ENCODE measurements at regions not wholly inside any gene's neighbourhood (a gene's known extent, or its start where the extent isn't known, plus 50 kb on each side); places are given as distances from the start of the nearest gene placed in this dataset.
"Not testable (repeated sequence)": the region's sequence is repeated elsewhere in the genome, so short reads cannot be mapped to it uniquely, and the experiment has no call there.

GRCh38 chr9:38175423-38175822 is 106.4 kb upstream of the SHB start:
- H3K27me3 ChIP-seq (ENCODE audit: control insufficient read depth, insufficient read depth, low read length), result no peaks in the 10 kb centered on the region
- intact Hi-C loops (cut with DNase I), result no loop called here
- peaks cover 0 to 5% (median 0%) of the 10 kb centered on the region in 3 donors for H3K4me1 ChIP-seq (ENCODE audit: control insufficient read depth in 2 of 3, insufficient read depth in 2 of 3, low read depth in 1 of 3, low read length in 3 of 3)
- DNase-seq (no peak), FAIRE-seq (no peak)
- H3K9me3 ChIP-seq (ENCODE audit: control insufficient read depth in 2 of 3, insufficient read depth in 1 of 3, low read length in 3 of 3), result peaks cover 0 to 7% (median 0%) of the 10 kb centered on the region in 3 donors
- TF ChIP-seq CTCF (IDR thresholded peaks at IDR 0.05; ENCODE audit: borderline replicate concordance, extremely low read depth, insufficient read depth), result no peak
- H3K9ac ChIP-seq (ENCODE audit: low read length in 3 of 3), result no peak overlapping the region
- no peak overlapping the region for H3K4me3 ChIP-seq (ENCODE audit: low read length in 3 of 3)
- no peak overlapping the region for H3K27ac ChIP-seq (ENCODE audit: low read depth in 2 of 2, low read length in 2 of 2)
- H3K36me3 ChIP-seq (ENCODE audit: control insufficient read depth in 2 of 3, insufficient read depth in 3 of 3, low read length in 3 of 3), result no peaks in the 10 kb centered on the region

DNA sequence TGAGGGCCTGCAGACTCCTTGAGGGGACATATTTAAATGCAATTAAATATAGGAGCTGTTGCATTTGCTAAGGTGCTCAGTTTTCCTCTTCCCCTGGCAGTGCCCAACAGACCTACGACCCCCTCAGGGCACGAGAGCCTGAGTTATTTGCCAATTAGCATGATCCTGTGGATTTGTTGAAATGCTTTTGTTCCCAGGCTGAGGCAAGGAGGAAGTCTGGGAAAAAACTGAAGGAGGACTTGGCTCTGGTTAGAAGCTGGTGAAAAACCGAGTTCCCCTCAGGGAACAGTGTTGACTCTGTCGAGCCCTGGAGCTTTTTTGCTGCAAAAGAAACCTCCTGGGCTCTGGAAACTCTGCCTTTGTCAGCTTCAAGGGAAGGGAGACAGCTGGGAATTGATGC is 103.6 kb upstream of the SHB start:
- Histone ChIP-seq H3K4me3 (ENCODE audit: low read length in 3 of 3) (no peak overlapping the region), H3K36me3 (ENCODE audit: control insufficient read depth in 2 of 3, insufficient read depth in 3 of 3, low read length in 3 of 3) (no peaks in the 10 kb centered on the region), H3K27ac (ENCODE audit: low read depth in 2 of 2, low read length in 2 of 2) (no peak overlapping the region), H3K27me3 (ENCODE audit: control insufficient read depth, insufficient read depth, low read length) (no peaks in the 10 kb centered on the region), H3K4me1 (ENCODE audit: control insufficient read depth in 2 of 3, insufficient read depth in 2 of 3, low read depth in 1 of 3, low read length in 3 of 3) (peaks cover 0 to 3% (median 0%) of the 10 kb centered on the region in 3 donors), H3K9me3 (ENCODE audit: control insufficient read depth in 2 of 3, insufficient read depth in 1 of 3, low read length in 3 of 3) (peaks cover 0 to 8% (median 0%) of the 10 kb centered on the region in 3 donors), H3K9ac (ENCODE audit: low read length in 3 of 3) (no peak overlapping the region)
- intact Hi-C loops (cut with DNase I), result no loop called here
- DNase-seq (peak in 2 of 5 donors; percentile 62), FAIRE-seq (no peak)
- TF ChIP-seq CTCF (IDR thresholded peaks at IDR 0.05; ENCODE audit: borderline replicate concordance, extremely low read depth, insufficient read depth), result no peak

GRCh38 chr9:38171926-38172325 is 102.9 kb upstream of the SHB start:
- no peak overlapping the region for H3K27ac ChIP-seq (ENCODE audit: low read depth in 2 of 2, low read length in 2 of 2)
- no peak overlapping the region for H3K9ac ChIP-seq (ENCODE audit: low read length in 3 of 3)
- H3K36me3 ChIP-seq (ENCODE audit: control insufficient read depth in 2 of 3, insufficient read depth in 3 of 3, low read length in 3 of 3), result no peaks in the 10 kb centered on the region
- FAIRE-seq (no peak), DNase-seq (no peak)
- H3K27me3 ChIP-seq (ENCODE audit: control insufficient read depth, insufficient read depth, low read length), result no peaks in the 10 kb centered on the region
- H3K4me3 ChIP-seq (ENCODE audit: low read length in 3 of 3), result no peak overlapping the region
- H3K4me1 ChIP-seq (ENCODE audit: control insufficient read depth in 2 of 3, insufficient read depth in 2 of 3, low read depth in 1 of 3, low read length in 3 of 3), result peaks cover 0 to 3% (median 0%) of the 10 kb centered on the region in 3 donors
- intact Hi-C loops (cut with DNase I), result no loop called here
- H3K9me3 ChIP-seq (ENCODE audit: control insufficient read depth in 2 of 3, insufficient read depth in 1 of 3, low read length in 3 of 3), result peaks cover 0 to 8% (median 0%) of the 10 kb centered on the region in 3 donors
- TF ChIP-seq CTCF (IDR thresholded peaks at IDR 0.05; ENCODE audit: borderline replicate concordance, extremely low read depth, insufficient read depth), result no peak

DNA sequence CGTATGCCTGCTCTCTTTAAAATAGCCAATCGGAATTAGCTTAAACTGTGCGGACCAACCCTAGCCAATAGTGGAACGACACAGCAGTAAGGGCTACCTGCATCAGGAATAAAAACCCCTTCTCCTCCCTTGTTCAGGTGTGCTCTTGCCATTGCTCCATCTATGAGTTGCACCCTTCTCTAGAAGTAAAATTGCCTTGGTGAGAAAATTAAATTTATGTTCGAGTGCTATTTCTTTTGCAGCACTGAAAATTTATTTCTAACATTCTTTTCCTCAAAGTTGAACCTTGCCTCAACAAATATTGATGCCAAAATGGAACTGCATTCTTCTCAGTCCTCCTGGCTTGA is 102.5 kb upstream of the SHB start:
- no peak overlapping the region for H3K4me3 ChIP-seq (ENCODE audit: low read length in 3 of 3)
- no peak for TF ChIP-seq CTCF (IDR thresholded peaks at IDR 0.05; ENCODE audit: borderline replicate concordance, extremely low read depth, insufficient read depth)
- H3K36me3 ChIP-seq (ENCODE audit: control insufficient read depth in 2 of 3, insufficient read depth in 3 of 3, low read length in 3 of 3), result no peaks in the 10 kb centered on the region
- H3K4me1 ChIP-seq (ENCODE audit: control insufficient read depth in 2 of 3, insufficient read depth in 2 of 3, low read depth in 1 of 3, low read length in 3 of 3), result peaks cover 0 to 3% (median 0%) of the 10 kb centered on the region in 3 donors
- no peaks in the 10 kb centered on the region for H3K27me3 ChIP-seq (ENCODE audit: control insufficient read depth, insufficient read depth, low read length)
- DNase-seq (no peak), FAIRE-seq (no peak)
- H3K9me3 ChIP-seq (ENCODE audit: control insufficient read depth in 2 of 3, insufficient read depth in 1 of 3, low read length in 3 of 3), result peaks cover 0 to 8% (median 0%) of the 10 kb centered on the region in 3 donors
- intact Hi-C loops (cut with DNase I), result no loop called here
- no peak overlapping the region for H3K9ac ChIP-seq (ENCODE audit: low read length in 3 of 3)
- no peak overlapping the region for H3K27ac ChIP-seq (ENCODE audit: low read depth in 2 of 2, low read length in 2 of 2)

DNA sequence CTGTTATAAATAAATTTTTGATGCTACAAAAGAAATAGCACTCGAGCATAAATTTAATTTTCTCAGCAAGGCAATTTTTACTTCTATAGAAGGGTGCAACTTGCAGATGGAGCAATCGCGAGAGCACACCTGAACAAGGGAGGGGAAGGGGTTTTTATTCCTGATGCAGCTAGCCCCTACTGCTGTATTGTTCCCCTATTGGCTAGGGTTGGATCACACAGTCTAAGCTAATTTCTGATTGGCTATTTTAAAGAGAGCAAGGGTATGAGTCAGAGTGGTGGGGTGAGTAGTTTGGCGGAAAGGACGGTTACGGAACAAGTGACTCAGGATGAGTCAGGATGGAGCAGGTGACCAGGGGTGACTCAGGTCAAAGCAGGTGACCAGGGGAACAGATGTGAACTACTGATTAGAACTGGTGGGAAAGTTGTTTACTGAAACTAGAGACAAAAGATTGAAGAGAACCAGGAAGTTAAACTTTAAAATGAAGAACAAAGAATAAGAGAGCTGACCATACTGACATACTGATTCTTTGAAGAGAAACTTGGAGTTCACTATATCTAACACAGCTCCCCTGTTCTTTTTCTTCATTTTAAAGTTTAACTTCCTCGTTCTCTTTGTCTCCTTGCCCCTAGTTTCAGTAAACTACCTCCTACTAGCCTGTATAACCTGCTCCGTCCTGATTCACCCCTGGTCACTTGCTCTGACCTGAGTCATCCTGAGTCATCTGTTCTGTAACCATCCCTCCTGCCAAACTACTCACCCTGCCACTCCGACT is 101.9 kb upstream of the SHB start:
- H3K27me3 ChIP-seq (ENCODE audit: control insufficient read depth, insufficient read depth, low read length); H3K9me3 ChIP-seq (ENCODE audit: control insufficient read depth in 2 of 3, insufficient read depth in 1 of 3, low read length in 3 of 3); H3K4me1 ChIP-seq (ENCODE audit: control insufficient read depth in 2 of 3, insufficient read depth in 2 of 3, low read depth in 1 of 3, low read length in 3 of 3); H3K36me3 ChIP-seq (ENCODE audit: control insufficient read depth in 2 of 3, insufficient read depth in 3 of 3, low read length in 3 of 3); H3K4me3 ChIP-seq (ENCODE audit: low read length in 3 of 3); H3K27ac ChIP-seq (ENCODE audit: low read depth in 2 of 2, low read length in 2 of 2); DNase-seq; intact Hi-C loops (cut with DNase I); H3K9ac ChIP-seq (ENCODE audit: low read length in 3 of 3); FAIRE-seq: not testable (repeated sequence)
